WERI-Rb-1 (cell line): ENCODE measurements at regions not wholly inside any gene's neighbourhood (a gene's known extent, or its start where the extent isn't known, plus 50 kb on each side); places are given as distances from the start of the nearest gene placed in this dataset.

ENCODE experiments used
- DNase-seq: peaks from one replicate; pipeline ENCODE4 v3.0.0-alpha.2; 2020
- H3K27ac ChIP-seq: fragments of 250-450 bp; sonication (Bioruptor Pico); 2 replicates; pipeline ENCODE4 v1.5.1; 2020; ENCODE audit warnings: mild to moderate bottlenecking, moderate library complexity
- H3K27me3 ChIP-seq: fragments of 250-450 bp; sonication (Bioruptor Pico); 2 replicates; pipeline ENCODE4 v1.5.1; 2021; ENCODE audit warnings: mild to moderate bottlenecking, low read depth, moderate library complexity; ENCODE audit not compliant: insufficient read depth, severe bottlenecking
- H3K36me3 ChIP-seq: fragments of 250-450 bp; sonication (Bioruptor Pico); 2 replicates; pipeline ENCODE4 v1.5.1; 2020; ENCODE audit warnings: mild to moderate bottlenecking, moderate library complexity
- H3K4me3 ChIP-seq: 2 replicates; pipeline ENCODE4 v1.5.1; 2011; ENCODE audit warnings: low read depth, mild to moderate bottlenecking, control low read depth, low read length
- H3K9me3 ChIP-seq: fragments of 250-450 bp; sonication (Bioruptor Pico); 2 replicates; pipeline ENCODE4 v1.5.1; 2021; ENCODE audit warnings: mild to moderate bottlenecking, moderate library complexity; ENCODE audit not compliant: severe bottlenecking
- TF ChIP-seq, protein P1 (sequence below): IDR thresholded peaks from 2 replicates; pipeline ENCODE4 v1.5.1; 2011; ENCODE audit warnings: low read depth, mild to moderate bottlenecking, control low read depth, inconsistent platforms, low read length

DNA sequence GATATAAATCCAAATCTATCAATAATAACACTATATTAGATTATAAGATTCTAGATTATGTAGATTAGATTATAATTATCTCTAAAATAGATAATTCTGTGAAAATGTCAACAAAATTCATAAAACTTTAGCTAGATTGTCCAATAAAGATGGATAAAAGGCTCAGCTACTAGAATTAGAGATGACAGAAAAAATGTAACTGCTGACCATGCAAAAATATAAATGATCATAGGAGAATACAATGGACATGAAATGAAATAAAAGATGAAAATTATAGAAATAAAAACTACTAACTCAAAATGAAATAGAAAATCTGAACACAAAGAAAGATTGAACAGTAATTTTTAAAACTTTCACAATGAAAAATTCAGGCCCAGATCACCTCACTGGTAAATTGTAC lies 1332.1 kb upstream of the CELF2 start:
- Histone ChIP-seq H3K27ac (no peak overlapping the region), H3K27me3 (no peaks in the 10 kb centered on the region), H3K9me3 (no peaks in the 10 kb centered on the region), H3K36me3 (no peaks in the 10 kb centered on the region), H3K4me3 (no peak overlapping the region)
- DNase-seq = no peak
- TF ChIP-seq, protein P1, sequence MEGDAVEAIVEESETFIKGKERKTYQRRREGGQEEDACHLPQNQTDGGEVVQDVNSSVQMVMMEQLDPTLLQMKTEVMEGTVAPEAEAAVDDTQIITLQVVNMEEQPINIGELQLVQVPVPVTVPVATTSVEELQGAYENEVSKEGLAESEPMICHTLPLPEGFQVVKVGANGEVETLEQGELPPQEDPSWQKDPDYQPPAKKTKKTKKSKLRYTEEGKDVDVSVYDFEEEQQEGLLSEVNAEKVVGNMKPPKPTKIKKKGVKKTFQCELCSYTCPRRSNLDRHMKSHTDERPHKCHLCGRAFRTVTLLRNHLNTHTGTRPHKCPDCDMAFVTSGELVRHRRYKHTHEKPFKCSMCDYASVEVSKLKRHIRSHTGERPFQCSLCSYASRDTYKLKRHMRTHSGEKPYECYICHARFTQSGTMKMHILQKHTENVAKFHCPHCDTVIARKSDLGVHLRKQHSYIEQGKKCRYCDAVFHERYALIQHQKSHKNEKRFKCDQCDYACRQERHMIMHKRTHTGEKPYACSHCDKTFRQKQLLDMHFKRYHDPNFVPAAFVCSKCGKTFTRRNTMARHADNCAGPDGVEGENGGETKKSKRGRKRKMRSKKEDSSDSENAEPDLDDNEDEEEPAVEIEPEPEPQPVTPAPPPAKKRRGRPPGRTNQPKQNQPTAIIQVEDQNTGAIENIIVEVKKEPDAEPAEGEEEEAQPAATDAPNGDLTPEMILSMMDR = no peak

DNA sequence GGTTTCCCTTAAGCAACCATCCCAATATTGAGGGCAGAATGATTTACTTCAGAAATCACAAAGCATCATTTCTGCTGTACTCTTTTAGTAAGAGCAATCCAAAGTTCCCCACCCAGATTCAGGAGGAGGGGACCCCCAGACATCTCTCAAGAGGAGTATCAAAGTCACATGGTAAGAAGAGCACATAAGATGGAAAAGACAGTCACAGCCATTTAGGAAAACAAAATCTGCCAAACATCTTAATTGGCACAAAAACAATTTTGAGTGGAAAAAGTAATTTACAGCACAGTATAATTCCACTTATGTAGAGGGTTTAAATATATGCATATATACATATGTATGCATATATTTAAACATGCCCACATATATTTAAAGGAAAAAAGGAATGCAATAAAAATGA lies 1329.0 kb upstream of the CELF2 start:
- no peak for DNase-seq
- Histone ChIP-seq H3K27me3 (no peaks in the 10 kb centered on the region), H3K9me3 (no peaks in the 10 kb centered on the region), H3K36me3 (no peaks in the 10 kb centered on the region), H3K4me3 (no peak overlapping the region), H3K27ac (no peak overlapping the region)
- TF ChIP-seq, protein P1 = no peak

DNA sequence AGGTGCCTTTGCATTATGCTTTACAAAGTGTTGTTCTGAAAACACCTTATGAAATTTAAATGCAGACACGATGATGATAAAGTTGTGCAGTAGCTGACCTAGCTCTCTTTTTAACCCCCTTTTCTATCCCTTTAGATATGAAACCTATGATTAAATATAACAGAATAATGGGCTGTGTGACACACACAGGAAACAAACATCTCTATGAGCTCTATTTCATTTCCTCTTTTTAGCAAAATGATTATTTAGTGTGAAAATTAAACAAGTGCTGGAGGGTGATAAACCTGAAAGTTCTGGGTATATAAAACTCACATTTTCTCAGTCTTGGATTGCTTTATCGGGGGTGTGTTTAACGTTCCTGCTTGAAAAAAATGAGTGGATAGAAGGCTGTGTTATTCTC lies 1310.5 kb upstream of the CELF2 start:
- Histone ChIP-seq H3K27me3 (no peaks in the 10 kb centered on the region), H3K4me3 (no peak overlapping the region), H3K36me3 (no peaks in the 10 kb centered on the region), H3K27ac (no peak overlapping the region), H3K9me3 (no peaks in the 10 kb centered on the region)
- TF ChIP-seq, protein P1 = no peak
- no peak for DNase-seq

DNA sequence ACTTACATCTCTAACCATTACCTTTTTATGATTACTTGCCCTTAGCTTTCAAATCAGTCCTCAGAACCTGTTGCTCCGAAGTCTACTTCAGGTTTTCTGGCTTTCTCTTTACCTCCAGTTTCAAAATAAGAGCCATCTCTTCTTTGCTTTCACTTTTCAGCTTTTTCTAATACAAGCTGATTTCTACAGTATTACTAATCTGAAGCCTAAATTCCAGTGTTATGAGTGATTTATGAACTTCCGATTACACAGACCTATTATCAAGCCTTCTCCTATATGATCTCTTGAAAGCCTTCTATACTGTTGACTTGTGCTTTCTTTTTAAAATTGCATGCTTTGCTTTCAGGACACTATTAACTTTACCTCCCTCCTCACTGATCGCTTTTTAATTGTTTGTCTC lies 1307.8 kb upstream of the CELF2 start:
- DNase-seq = no peak
- Histone ChIP-seq H3K27me3 (no peaks in the 10 kb centered on the region), H3K27ac (no peak overlapping the region), H3K9me3 (no peaks in the 10 kb centered on the region), H3K36me3 (no peaks in the 10 kb centered on the region), H3K4me3 (no peak overlapping the region)
- TF ChIP-seq, protein P1 = no peak

DNA sequence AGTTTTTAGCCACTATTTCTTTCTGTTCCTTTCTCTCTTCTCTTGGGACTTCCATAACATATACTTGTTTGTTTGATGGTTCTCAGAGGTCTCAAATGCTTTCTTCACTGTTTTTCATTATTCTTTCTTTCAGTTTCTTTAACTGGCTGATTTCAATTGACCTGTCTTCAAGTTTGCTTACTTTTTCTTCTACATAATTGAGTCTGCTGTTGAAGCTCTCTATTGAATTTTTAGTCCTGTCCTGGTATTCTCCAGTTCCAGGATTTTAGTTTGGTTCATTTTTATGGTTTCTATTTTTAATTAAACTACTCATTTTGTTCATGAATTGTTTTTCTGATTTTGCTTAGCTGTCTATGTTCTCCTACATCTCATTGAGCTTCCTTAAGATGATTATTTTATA lies 1305.3 kb upstream of the CELF2 start:
- H3K4me3 ChIP-seq = no peak overlapping the region
- H3K27ac ChIP-seq = no peak overlapping the region
- H3K36me3 ChIP-seq = no peaks in the 10 kb centered on the region
- no peaks in the 10 kb centered on the region for H3K27me3 ChIP-seq
- no peaks in the 10 kb centered on the region for H3K9me3 ChIP-seq
- TF ChIP-seq, protein P1 = no peak
- no peak for DNase-seq

DNA sequence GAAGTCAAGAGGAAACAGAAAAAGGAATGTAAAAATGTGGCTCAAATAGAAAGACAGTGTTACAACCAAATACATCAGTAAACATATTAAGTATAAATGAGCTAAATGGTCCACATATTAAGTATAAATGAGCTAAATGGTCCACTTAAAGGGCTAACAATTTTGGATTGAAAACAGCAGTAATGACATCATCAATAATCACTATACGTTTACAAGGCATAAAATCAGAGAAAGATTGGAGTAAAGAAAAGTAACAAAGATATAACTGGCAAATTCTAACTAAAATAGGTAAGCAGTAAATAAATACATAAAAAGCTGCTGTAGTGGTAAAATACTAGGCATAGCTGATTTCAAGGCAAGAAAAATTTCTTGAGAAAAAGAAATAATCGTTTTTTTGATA lies 1298.4 kb upstream of the CELF2 start:
- H3K27ac ChIP-seq = no peak overlapping the region
- DNase-seq = no peak
- no peaks in the 10 kb centered on the region for H3K36me3 ChIP-seq
- TF ChIP-seq, protein P1 = no peak
- H3K27me3 ChIP-seq = no peaks in the 10 kb centered on the region
- H3K9me3 ChIP-seq = no peaks in the 10 kb centered on the region
- H3K4me3 ChIP-seq = no peak overlapping the region
